Lung (tissue), 11 donors: ENCODE measurements at regions not wholly inside any gene's neighbourhood (a gene's known extent, or its start where the extent isn't known, plus 50 kb on each side); places are given as distances from the start of the nearest gene placed in this dataset.

Experiments used
- ATAC-seq: fragments of 200-7000 bp; cut with Tn5 transposase; one replicate; pipeline ENCODE4 v1.9.1; 2020; ENCODE audit warnings: moderate number of reproducible peaks; ENCODE audit not compliant: insufficient read depth, low FRiP score
- DNase-seq, 3 donors: peaks; one replicate each; pipeline ENCODE4 v3.0.0-alpha.2; 2013 to 2017
- H3K27ac ChIP-seq, 2 donors: one replicate each; pipeline ENCODE4 v1.5.1; 2013; ENCODE audit warnings: mild to moderate bottlenecking in 2 of 2, moderate library complexity in 2 of 2, control low read depth in 1 of 2, inconsistent platforms in 1 of 2, low read depth in 1 of 2, low read length in 1 of 2
- H3K27me3 ChIP-seq, 3 donors: one replicate each; pipeline ENCODE4 v1.5.1; 2013; ENCODE audit warnings: low read length in 2 of 3; ENCODE audit not compliant: control insufficient read depth in 3 of 3, insufficient read depth in 3 of 3
- H3K36me3 ChIP-seq, 4 donors: one replicate each; pipeline ENCODE4 v1.5.1; 2013; ENCODE audit warnings: low read length in 4 of 4, mild to moderate bottlenecking in 1 of 4, moderate library complexity in 1 of 4; ENCODE audit not compliant: control insufficient read depth in 4 of 4, insufficient read depth in 4 of 4
- H3K4me1 ChIP-seq, 5 donors: one replicate each; pipeline ENCODE4 v1.5.1; 2013; ENCODE audit warnings: low read length in 5 of 5, mild to moderate bottlenecking in 2 of 5, moderate library complexity in 1 of 5; ENCODE audit not compliant: control insufficient read depth in 5 of 5, insufficient read depth in 5 of 5
- H3K4me3 ChIP-seq: one replicate; pipeline ENCODE4 v1.5.1; 2013; ENCODE audit warnings: mild to moderate bottlenecking, control low read depth, moderate library complexity
- H3K9ac ChIP-seq, 2 donors: one replicate each; pipeline ENCODE4 v1.5.1; 2013; ENCODE audit warnings: low read length in 2 of 2, control low read depth in 1 of 2; ENCODE audit not compliant: insufficient read depth in 1 of 2
- H3K9me3 ChIP-seq, 4 donors: one replicate each; pipeline ENCODE4 v1.5.1; 2013; ENCODE audit warnings: low read length in 3 of 4, mild to moderate bottlenecking in 1 of 4, moderate library complexity in 1 of 4; ENCODE audit not compliant: control insufficient read depth in 4 of 4, insufficient read depth in 3 of 4
- WGBS, 2 donors: extraction: QIAGEN DNeasy Blood & Tissue Kit; methylation state at CpG; one replicate each; pipeline ENCODE4 v1.1.7; 2013; 5-methylcytosine and 5-hydroxymethylcytosine counted together
- TF ChIP-seq, protein P1 (sequence below): IDR thresholded peaks from 2 replicates; pipeline ENCODE4 v1.5.1; 2012; ENCODE audit warnings: mild to moderate bottlenecking; ENCODE audit errors: control extremely low read depth, extremely low read depth
- donor health status: control.
- donor health status: control.
- donor health status: Bipolar disorder and iron deficiency.
- donor health status: healthy.
- donor health status: DM: yes; HTN: yes; CAD: no.

DNA sequence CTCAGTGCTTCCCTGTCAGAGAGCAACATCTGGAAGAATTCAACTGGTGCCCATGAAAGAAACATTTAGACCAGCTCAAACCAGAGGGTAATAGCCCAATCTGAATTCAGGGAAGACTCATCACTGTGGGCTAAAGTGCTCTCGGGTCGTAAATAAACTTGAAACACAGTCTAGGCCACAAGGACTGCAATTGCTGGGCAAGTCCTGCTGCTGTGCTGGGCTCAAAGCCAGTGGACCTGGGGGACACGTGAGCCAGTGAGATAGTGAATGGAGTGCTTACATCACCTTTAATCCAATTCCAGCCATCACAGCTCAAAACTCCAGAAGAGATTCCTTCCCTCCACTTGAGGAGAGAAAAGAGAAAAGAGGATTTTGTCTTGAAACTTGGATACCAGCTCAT lies 78.1 kb upstream of the DAP start:
- ATAC-seq (no peak), DNase-seq (no peak)
- 85 to 90% methylated on average over 3 of the region's 3 CpGs for WGBS, 2 donors
- Histone ChIP-seq H3K27me3 (no peaks in the 10 kb centered on the region), H3K9me3 (peaks cover 0 to 3% (median 0%) of the 10 kb centered on the region in 4 donors), H3K4me1 (no peaks in the 10 kb centered on the region), H3K27ac (no peak overlapping the region), H3K4me3 (no peak overlapping the region), H3K36me3 (no peaks in the 10 kb centered on the region), H3K9ac (no peak overlapping the region)
- TF ChIP-seq, protein P1, sequence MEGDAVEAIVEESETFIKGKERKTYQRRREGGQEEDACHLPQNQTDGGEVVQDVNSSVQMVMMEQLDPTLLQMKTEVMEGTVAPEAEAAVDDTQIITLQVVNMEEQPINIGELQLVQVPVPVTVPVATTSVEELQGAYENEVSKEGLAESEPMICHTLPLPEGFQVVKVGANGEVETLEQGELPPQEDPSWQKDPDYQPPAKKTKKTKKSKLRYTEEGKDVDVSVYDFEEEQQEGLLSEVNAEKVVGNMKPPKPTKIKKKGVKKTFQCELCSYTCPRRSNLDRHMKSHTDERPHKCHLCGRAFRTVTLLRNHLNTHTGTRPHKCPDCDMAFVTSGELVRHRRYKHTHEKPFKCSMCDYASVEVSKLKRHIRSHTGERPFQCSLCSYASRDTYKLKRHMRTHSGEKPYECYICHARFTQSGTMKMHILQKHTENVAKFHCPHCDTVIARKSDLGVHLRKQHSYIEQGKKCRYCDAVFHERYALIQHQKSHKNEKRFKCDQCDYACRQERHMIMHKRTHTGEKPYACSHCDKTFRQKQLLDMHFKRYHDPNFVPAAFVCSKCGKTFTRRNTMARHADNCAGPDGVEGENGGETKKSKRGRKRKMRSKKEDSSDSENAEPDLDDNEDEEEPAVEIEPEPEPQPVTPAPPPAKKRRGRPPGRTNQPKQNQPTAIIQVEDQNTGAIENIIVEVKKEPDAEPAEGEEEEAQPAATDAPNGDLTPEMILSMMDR: no peak

DNA sequence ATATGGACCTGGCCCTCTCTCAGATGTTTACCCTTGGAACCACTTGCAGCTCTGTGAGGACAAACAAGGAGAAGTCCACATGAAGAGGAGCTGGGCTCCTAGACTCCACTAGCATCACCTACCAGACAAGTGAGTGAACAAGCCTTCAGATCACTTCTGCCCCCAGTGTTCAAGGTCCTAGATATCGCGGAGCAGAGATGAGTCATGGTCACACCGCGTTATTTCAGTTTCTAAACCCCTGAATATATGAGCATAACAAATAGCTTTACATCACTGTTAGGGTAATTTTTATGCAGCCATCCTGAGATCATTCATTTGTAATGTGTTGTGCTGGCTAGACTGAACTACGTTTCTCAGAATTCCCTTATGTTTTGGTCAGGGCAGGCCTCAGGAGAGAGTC lies 77.0 kb upstream of the DAP start:
- H3K4me3 ChIP-seq: no peak overlapping the region
- 91 to 95% methylated on average over 5 of the region's 5 CpGs for WGBS, 2 donors

DNA sequence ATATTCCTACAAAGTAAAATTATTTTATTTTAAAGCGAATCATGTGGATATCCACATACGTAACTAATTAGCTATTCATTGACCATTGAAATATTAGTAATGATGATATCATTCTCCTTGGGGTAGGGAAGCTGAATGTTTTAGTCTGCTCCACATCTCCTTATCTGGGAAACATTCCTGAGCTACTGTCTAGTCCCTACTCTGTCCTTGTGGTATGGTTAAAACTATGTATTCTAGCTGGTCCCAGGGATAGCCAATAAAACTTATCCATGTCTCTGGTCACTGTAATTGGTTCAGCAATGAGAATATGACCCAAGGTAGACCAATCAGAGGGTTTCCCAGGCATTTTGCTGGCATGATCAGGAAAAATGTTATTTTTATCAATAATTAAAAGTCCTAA lies 76.0 kb upstream of the DAP start:
- Histone ChIP-seq H3K9me3 (no peaks in the 10 kb centered on the region), H3K27me3 (no peaks in the 10 kb centered on the region), H3K4me3 (no peak overlapping the region), H3K9ac (no peak overlapping the region), H3K4me1 (peaks cover 0 to 4% (median 0%) of the 10 kb centered on the region in 5 donors), H3K36me3 (no peaks in the 10 kb centered on the region), H3K27ac (no peak overlapping the region)
- WGBS, 2 donors: 98 to 99% methylated on average over 2 of the region's 2 CpGs
- TF ChIP-seq, protein P1: no peak
- ATAC-seq: no peak
- no peak for DNase-seq

More for the DNA sequence above, 77.0 kb upstream of the DAP start:
- Histone ChIP-seq H3K4me1 (peaks cover 0 to 2% (median 0%) of the 10 kb centered on the region in 5 donors), H3K9ac (no peak overlapping the region), H3K36me3 (no peaks in the 10 kb centered on the region), H3K27me3 (no peaks in the 10 kb centered on the region), H3K9me3 (no peaks in the 10 kb centered on the region), H3K27ac (no peak overlapping the region)
- ATAC-seq: no peak
- TF ChIP-seq, protein P1: no peak
- DNase-seq: no peak

DNA sequence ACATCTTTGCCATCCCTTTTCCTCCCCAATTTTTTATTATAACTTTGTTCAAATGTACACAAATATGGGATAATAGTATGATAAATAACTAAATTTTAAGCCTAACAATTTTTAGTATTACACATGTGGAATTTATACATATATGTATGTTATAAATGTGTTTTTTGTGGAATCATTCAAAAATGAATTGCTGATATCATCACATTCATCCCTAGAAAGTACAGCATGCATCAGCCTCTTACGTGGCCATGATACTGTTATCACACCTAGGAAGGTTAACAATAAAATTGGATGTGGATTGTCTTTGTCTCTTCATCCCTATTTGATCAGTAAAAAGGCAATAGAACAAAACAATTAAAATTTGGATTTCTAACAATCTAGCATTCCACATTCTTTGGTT lies 73.7 kb upstream of the DAP start:
- Histone ChIP-seq H3K27me3 (no peaks in the 10 kb centered on the region), H3K9me3 (no peaks in the 10 kb centered on the region), H3K9ac (no peak overlapping the region), H3K4me1 (peaks cover 0 to 4% (median 0%) of the 10 kb centered on the region in 5 donors), H3K4me3 (no peak overlapping the region), H3K36me3 (no peaks in the 10 kb centered on the region), H3K27ac (no peak overlapping the region)
- TF ChIP-seq, protein P1: no peak
- WGBS, 2 donors: 91% methylated on average over 1 of the region's 1 CpG
- no peak for ATAC-seq
- no peak for DNase-seq
